Activated CD4-positive, alpha-beta T cell treated with anti-CD3 and anti-CD28 coated beads, Interleukin-2, amount 50 U/mL, for 48 hours (primary cell): ENCODE measurements at regions not wholly inside any gene's neighbourhood (a gene's known extent, or its start where the extent isn't known, plus 50 kb on each side); places are given as distances from the start of the nearest gene placed in this dataset.
"Not testable (repeated sequence)": the region's sequence is repeated elsewhere in the genome, so short reads cannot be mapped to it uniquely, and the experiment has no call there.

Source experiments
- DNase-seq, 2 experiments: peaks; one replicate each; pipeline ENCODE4 v3.0.0-alpha.2; 2020

DNA sequence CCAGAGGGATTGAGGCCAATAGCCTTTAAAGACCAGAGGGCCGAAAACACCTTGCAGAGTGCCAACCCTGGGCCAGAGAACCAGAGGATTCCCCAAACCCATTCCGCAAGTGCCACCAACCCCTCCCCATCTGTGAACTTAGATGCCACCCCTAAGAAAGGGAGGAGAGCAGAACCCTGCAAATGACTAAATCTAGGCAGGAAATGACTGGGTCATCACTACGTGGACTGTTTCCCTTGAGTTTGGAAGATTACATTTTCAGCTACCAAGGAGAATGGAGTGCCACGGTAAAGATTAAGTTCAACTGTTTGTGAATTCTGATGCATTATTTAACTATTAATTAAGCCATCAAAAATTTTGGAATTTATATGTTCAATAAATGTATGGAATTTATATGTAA lies 142.8 kb downstream of the ENC1 start:
- no peak for DNase-seq

DNA sequence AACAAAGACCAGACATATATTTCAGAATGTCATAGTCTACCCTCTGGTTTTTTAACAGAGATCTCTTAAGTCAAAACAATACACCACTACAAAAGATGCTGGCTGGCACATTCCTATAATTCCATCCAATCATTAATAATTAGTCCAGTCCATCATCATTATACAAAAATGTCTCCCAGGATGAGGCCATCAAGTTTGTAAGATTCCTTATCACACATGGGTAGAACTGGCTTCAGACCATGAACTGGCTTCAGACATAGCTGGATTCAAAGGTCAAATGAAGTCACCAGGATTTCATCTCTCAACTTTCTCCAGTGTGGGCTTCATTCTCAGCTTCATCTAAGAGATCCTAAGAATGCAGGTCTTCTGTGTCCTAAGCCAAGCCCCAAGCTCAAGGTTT lies 147.1 kb downstream of the ENC1 start:
- no peak for DNase-seq

DNA sequence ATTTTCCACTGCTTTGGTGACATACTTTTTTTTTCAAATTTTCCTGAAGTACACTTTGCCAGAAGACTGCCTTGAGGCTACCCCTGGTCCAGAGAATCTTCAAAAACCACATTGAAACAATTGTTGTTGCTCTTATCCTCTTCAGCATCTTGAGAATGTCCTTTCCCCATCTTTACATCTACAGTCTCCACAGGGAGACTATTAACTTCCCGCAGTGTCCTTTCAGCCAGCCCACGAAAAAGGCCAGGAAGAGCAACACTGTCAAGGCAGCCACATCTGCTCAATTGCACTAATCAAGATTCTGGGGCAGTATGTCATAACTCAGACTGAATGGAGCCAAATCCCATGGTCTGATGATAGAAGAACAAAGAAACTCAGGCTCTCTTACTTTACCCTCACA lies 148.3 kb downstream of the ENC1 start:
- no peak for DNase-seq

DNA sequence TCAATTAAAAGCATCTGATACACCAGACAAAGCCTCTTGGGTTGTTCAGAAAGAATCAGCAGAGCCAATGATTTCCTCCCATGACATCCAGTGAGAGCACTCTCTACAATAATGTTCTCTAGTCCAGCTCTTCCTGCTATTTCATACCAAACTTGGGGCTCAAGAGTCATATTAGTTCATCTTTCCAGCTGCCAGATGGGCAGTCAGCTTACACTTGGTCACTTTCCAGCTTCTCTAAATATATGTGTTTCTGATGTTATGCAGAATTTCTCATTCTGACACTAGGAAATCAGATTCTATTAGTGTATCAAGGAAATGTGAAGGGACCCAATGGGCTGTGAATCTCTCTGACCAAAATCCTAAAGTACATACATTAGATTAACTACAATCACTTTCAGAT lies 148.9 kb downstream of the ENC1 start:
- DNase-seq = no peak

DNA sequence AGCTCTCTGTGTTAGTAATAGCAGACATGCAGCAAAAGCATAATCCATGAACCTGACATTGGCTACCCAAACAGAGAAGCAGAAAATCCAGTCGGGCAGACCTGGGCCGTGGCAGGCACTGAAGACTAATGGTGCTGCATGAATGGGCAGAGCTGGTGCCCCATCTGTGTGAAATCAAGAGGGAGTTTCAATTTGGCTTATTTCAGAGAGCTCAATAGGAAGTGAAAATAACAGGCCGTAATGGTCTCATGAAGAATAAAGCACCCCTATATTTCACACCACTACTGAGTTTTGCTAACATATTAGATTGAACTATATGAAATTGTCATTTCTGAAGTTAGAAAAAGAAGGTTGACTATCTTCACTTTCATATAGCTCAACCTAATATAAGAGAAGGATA lies 149.7 kb downstream of the ENC1 start:
- DNase-seq = no peak

DNA sequence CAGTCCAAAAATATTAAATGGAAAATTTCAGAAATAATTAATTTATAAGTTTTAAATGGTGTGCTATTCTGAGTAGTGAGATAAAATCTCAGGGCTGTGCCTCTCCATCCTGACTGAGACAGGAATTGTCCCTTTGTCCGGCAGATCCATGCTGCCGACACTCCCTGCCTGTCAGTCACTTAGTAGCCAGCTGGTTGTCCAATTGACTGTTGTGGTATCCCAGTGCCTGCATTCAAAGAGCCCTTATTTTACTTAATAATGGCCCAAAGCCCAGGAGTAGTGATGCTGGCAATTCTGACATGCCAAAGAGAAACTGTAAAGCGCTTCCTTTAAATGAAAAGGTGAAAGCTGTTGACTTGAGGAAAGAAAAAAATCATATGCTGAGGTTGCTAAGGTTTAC lies 157.5 kb downstream of the ENC1 start:
- DNase-seq = no peak

DNA sequence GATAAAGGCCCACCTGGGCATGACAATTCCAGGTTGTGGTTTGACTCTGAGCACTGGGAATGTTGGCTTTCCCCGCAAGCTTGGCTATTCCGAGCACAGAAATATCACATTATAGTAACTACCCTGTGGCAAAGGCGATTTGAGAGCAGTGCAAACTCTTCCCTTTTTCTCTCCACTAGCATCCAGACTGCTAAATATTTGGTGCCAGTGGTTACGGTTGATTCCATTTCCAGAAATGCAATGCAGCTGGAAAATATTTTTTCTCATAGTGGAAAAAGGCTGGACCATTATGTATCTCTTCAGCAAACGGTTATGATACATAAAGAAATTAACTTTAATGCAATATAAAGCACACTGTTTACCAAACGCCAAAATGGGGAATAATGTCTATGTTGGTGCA lies 158.0 kb downstream of the ENC1 start:
- DNase-seq = no peak

DNA sequence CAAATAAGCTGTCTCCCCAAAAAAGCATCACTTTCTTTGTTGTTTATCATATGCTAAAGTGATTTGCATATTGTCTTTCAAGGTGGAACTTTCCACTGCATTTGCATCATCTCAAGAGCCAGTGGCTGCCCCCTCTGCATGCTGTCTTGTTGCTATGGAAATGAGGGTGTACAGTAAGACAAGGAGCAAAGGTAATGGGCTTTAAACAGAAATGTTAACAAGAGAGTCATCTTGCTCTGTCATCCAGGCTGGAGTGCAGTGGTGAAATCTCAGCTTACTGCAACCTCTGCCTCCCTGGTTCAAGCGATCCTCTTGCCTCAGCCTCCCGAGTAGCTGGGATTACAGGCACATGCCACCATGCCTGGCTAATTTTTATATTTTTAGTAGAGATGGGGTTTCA lies 159.2 kb downstream of the ENC1 start:
- not testable (repeated sequence) for DNase-seq

DNA sequence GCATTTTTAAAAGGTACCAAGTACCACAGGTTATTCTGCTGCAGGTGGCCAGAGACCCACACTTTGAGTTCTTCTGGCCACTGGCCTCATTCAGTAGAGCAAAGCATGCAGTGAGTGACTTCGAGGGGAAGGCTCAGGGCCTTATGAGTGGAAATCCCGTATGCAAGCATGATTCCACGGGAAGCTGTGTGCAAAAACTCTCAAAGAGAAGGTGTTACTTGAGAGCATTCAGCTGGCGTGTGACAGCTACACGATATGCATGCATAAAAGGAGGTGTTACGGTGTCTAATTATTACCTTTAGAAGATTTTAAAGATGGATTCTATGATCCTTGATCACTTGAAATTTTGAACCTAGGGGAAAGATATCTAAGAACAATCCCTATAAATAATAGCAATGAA lies 160.3 kb downstream of the ENC1 start:
- DNase-seq = no peak

DNA sequence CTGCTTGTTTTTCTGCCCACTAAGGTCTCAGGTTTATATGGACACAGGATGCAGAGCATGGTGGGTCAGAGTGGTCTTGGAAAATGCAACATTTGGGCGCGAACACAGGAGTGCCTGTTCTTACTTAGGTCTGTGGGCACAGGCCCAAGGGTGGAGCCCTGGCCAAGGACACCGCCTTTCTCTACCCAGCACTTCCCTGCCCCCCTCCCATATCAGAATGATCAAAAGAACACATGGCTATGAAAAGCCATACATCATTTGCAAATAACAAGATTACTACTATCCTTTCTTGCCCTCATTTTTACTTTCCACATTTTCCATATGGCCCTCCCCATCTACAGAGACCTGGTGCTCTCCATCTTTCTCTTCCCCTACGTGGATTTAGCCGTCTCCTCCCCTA lies 162.2 kb downstream of the ENC1 start:
- no peak for DNase-seq

DNA sequence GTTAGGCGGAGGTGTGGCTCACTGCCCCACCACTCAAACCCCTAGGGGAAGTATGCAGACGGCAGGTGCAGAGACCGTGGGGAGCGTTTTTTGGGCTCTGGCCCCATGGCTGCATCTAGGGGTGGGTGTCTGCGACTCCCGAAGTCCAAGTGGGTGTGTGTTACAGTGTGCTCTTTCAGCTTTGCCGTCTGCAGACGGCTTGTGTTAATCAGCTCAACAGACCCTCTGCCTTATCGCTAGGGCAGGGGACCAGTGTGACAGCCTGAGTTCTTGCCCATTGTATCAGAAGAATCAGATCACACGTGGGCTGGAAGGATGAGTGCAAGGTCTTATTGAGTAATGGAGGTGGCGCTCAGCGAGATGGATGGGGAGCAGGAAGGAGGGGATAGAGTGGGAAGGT lies 162.8 kb downstream of the ENC1 start:
- DNase-seq = no peak

DNA sequence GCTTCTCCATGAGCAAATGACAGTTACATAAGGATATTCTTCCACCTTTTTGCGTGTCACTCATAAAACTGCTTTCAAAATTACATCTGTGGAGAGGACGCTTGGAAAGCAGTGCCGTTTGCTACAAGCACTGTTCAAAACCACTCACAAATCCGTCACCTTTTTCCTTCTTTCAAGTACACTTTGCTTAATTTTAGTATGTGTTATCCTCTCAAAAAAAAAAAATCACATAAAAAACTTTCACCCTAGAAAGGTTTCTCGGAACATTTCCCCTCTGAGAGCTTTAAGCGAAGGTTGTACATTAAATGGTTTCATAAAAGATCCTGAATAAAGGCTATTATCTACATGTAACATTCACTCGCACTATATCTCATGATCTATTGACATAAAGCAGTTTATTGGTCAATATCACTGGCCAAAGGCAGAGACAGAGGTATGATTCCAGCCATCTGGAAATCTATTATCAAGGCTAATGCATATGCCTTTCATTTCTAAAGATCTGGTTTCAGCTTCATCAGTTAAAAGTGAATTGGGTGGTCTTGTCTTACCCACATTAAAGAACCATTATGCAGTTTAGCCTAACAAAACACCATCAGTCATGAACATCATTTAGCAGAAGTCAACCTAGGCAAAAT lies 163.6 kb downstream of the ENC1 start:
- no peak for DNase-seq

DNA sequence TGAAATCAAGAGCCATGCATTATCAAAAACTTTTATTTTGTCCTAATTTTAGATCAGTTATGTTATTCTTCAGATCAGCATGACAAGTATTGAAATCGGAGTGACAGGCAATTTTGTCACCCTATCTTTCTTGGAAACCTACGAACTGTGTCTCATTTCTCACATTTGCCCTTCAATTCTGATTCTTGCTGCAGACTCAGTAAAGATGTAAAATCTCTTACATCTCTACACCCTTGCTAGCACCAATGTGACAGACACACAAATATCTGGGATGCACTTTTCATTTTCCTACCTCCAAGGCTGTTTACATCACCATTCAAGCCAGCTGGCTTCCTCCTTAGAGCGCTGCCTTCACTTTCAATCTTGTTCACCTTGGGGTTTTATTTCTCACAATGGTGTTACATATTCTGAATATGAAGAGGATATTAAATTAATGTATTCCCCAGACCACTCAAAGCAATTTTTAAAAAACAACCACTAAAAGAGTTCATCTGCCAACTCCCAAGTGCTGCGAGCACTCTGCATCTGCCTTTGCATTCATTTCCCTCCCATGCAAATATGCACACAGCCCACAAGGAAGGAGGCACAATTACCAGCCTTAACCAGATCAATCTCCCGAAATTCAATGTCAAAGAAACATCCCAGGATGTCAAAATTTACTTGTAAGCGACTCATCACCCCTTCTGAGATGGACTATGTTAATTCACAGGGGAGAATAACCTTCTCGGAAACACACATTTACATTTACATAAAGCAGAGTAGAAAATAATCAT lies 164.3 kb downstream of the ENC1 start:
- no peak for DNase-seq

DNA sequence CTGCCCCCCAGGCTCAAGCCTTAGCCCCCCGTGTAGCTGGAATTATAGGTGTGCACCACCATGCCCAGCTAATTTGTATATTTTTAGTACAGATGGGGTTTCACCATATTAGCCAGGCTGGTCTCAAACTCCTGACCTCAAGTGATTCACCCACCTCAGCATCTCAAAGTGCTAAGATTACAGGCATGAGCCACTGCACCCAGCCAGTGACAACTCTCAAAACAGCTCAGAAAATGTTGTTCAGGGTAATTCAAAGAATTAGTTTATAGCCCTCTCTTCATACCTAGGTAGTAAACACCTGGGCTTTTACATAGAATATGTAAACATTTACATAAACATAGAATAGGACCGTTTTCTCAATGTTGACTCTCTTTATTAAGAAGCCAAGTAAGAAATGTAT lies 168.7 kb downstream of the ENC1 start:
- DNase-seq = no peak

DNA sequence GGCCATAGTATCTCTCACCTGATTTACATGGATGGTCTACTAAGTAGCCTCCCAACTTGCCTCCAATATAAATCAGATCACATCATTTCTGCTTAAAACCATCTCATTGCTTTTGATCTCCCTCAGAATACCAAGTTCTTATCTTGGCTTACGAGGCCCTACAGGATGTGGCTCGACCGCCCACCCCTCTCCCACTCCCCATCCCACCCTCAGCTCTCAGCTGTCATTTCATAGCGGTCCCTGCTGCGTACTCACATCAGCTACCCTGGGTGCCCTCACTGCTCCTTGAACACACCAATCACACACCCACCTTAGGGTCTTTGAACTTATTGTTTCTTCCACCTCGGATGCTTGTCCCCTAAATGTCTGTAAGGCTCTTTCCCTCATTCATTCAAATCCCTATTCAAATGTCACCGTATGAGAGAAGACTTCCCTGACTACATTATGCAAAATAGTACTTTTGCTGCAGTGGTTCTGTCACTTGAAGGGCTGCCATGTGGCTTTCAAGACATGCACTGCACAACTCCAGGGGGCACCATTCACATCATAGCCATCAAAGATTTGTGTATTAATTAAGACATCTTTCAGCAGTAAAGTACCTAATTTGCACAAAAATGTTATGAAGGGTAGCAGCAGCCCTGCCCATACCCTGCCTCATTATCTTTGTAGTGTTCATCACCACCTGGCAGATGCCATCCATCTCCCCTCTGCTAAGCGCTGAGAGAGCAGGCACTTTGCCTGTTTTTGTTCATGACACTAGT lies 171.1 kb downstream of the ENC1 start:
- no peak for DNase-seq

DNA sequence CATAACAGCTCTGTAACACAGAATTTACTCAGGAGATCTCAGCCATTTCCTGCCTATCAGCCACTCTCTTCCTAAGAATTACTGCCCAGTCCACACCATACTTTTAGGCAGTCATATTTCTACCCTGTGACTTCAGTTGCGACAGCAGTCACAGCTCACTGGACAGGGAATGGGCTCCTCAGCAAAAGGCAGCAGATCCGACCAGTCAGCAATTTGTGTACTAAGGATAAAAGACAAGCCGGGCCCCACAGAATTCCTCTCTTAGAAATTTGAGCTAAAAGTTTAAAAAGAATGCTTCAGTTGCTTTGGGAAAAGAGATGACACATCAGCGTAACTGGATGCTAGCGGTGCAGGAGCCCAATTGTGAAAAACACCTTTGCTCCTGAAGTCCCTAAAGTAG lies 172.1 kb downstream of the ENC1 start:
- DNase-seq = no peak

DNA sequence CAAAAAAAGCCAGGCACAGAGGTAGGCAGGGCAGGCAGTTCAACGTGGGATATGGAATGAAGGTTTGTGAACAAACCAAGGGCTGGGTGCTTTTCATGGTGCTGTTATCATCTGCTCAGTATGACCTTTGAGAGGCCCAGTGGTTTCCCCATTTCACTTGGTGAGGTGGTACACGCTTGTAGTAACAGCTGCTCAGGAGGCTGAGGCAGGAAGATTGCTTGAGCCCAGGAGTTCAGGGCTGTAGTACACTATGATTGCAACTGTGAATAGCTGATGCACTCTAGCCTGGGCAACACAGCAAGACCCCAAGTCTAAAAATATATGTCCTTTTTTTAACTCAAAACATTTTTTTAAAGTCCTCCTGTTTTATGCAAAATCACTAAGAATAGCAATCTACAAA lies 174.8 kb downstream of the ENC1 start:
- DNase-seq = no peak

DNA sequence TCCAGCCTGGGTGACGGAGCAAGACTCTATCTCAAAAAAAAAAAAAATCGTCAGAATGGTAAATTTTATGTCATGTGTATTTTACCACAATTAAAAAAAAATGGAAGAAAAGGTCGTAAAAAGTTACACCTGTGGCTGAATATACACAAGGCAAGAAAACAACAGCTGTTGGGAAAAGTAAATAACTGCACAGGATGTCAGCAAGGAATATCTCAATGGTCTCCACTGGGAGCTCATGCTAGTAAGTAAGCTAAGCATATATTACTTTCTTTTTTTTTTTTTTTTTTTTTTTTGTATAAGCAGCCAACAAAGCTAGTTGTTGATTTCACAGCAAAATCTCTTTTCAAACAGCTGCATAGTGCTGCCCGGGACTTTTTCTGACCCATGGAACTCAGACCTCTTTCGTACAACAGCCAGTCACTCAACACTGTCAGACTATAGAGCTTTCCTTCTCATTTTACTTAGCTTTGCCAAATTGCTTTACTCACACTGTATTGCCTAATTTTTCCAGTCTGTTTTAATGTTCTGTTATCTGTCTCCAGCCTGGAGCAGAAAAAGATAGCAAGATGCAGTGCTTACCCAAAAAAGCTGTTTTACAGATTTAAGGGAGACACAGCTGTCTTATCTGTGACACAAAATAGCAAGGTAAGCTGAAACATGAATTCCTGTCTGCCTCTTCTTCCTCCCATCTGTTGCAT lies 175.9 kb downstream of the ENC1 start:
- no peak for DNase-seq

DNA sequence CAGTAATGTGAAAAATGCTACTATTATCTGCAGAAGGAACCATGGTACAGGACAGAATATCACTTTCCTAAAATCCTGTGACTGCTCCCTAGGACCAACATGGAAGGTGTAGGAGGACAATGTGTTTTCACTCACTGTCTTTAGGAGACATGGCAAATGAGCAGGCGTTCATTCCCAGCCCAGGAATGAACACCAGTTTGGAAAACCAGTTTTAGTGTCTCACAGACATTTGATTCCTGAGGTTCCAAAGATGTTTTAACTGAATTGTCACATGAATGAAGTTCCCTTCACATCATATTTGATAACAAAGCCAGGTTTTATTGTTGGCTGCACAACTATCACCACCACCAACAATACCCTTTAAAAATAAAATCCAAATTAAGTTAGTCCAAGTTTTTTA lies 178.2 kb downstream of the ENC1 start:
- no peak for DNase-seq

DNA sequence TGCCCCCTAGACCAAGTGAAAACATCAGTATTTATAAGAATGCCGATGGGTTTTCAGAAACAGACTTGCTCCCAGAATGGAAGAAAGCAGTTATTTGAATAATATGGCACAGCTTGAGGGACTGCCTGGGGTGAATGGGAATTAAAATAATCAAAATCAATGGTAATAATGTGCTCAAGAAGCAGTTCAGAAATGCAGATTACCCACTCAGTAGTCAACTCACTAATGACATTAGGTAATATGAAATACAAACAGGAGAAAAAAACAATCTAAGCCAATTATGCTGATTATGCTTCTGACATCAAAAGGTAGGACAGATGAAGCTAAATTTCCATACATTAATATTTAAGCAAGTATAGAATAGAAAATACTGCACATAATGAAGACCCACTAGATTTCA lies 179.3 kb downstream of the ENC1 start:
- DNase-seq = no peak

DNA sequence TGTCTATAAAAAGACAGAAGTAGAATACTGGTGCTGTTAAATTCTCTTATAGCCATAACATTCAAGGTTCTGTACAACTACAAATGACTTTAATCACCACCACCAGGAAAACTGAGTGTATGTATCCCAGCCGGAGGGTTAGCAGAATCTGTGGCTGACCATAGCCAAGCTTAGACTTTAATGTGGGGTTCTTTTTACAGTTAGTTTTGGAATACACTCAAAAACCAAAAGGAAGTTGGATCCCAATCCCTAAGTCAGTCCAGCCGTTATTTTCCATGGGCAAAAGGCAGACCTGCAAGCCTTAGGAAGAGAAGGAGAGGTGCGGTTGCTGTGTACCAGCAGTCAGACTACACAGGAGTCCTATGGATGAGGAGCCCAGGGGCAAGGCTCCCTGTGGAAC lies 179.8 kb downstream of the ENC1 start:
- DNase-seq = no peak

DNA sequence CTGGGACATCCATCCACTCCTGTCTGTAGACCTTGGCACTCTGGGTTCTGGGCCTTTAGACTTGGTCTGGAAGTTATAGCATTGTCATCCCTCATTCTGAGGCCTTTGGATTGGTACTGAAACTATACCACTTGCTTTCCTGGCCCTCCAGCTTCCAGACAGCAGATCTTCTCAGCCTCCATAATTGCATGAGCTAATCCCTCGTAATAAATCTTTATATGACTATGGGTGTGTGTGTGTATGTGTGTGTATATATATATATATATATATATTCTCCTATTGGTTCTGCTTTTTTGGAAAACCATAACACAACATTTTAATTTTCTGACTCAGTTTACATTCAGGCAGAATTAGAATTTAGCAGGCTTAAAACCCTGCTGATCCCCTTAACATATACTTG lies 180.5 kb downstream of the ENC1 start:
- DNase-seq = no peak

DNA sequence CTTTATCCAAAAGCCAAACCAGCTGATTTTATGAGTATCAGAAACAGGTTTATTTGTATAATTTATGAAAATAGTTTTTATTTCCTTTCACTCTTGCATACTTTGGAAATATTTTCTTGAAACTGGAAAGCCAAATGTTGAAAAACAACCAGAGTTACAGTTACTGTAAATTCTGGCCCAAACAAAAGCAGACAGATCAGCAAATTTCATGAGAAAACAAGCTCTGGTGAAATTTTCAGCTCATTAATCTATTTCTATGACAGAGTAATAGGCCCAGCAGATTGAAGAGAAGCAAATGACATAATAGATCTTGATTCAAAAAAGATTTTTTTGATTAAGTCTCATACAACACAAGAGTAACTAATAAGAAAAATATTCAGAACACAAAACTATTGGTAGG lies 182.7 kb downstream of the ENC1 start:
- DNase-seq = no peak
